DMS53 treated with DMSO at 0.1 percent for 48 hours (cell line): ENCODE measurements at regions not wholly inside any gene's neighbourhood (a gene's known extent, or its start where the extent isn't known, plus 50 kb on each side); places are given as distances from the start of the nearest gene placed in this dataset.

Source experiments
- DNase-seq: peaks from one replicate; lab custom pipeline; 2025; ENCODE audit not compliant: unreplicated experiment; lab: John Stamatoyannopoulos, UW

GRCh38 chrX:142149919-142150318 is 55.2 kb downstream of the MAGEC2 start:
- DNase-seq = no peak

- DNase-seq = no peak
Observed at GRCh38 chrX:142134533-142134932, 70.6 kb downstream of the MAGEC2 start.

GRCh38 chrX:142096253-142096652 is 108.8 kb downstream of the MAGEC2 start:
- no peak for DNase-seq

- no peak for DNase-seq
Observed at GRCh38 chrX:142095651-142096245, 109.3 kb downstream of the MAGEC2 start.

GRCh38 chrX:142089193-142089592 is 115.9 kb downstream of the MAGEC2 start:
- DNase-seq = peak; percentile 45

GRCh38 chrX:142084611-142085010 is 120.5 kb downstream of the MAGEC2 start:
- no peak for DNase-seq

GRCh38 chrX:142076633-142077032 is 128.5 kb downstream of the MAGEC2 start:
- peak; percentile 79 for DNase-seq

GRCh38 chrX:142068365-142068764 is 136.7 kb downstream of the MAGEC2 start:
- no peak for DNase-seq

- no peak for DNase-seq
Observed at GRCh38 chrX:142060191-142060590, 144.9 kb downstream of the MAGEC2 start.

- DNase-seq = no peak
Observed at GRCh38 chrX:142054094-142054493, 150.4 kb downstream of the MAGEC1 start.

GRCh38 chrX:142052238-142052637 is 148.5 kb downstream of the MAGEC1 start:
- DNase-seq = no peak

GRCh38 chrX:142043196-142043595 is 139.5 kb downstream of the MAGEC1 start:
- DNase-seq = no peak

GRCh38 chrX:142040906-142041305 is 137.2 kb downstream of the MAGEC1 start:
- DNase-seq = no peak

GRCh38 chrX:142036116-142036515 is 132.4 kb downstream of the MAGEC1 start:
- no peak for DNase-seq

- DNase-seq = no peak
Observed at GRCh38 chrX:142005532-142005931, 101.8 kb downstream of the MAGEC1 start.

GRCh38 chrX:142002471-142002870 is 98.8 kb downstream of the MAGEC1 start:
- no peak for DNase-seq

- no peak for DNase-seq
Observed at GRCh38 chrX:142001934-142002333, 98.2 kb downstream of the MAGEC1 start.

- DNase-seq = no peak
Observed at GRCh38 chrX:141989815-141990214, 86.1 kb downstream of the MAGEC1 start.

GRCh38 chrX:141989134-141989533 is 85.4 kb downstream of the MAGEC1 start:
- DNase-seq = no peak

GRCh38 chrX:141982296-141982695 is 78.6 kb downstream of the MAGEC1 start:
- DNase-seq = no peak

- DNase-seq = no peak
Observed at GRCh38 chrX:141975839-141976238, 72.1 kb downstream of the MAGEC1 start.

GRCh38 chrX:141969706-141970105 is 66.0 kb downstream of the MAGEC1 start:
- no peak for DNase-seq

- peak; percentile 2 for DNase-seq
Observed at GRCh38 chrX:141960578-141960977, 56.9 kb downstream of the MAGEC1 start.
